Stimulated activated memory B cell treated with anti-CD40 and anti-IgM and Interleukin-4, amounts not matched to agents 10 μg/mL and 1 μg/mL and 100 μg/mL, for 72 hours (primary cell): ENCODE measurements at regions not wholly inside any gene's neighbourhood (a gene's known extent, or its start where the extent isn't known, plus 50 kb on each side); places are given as distances from the start of the nearest gene placed in this dataset.

Experiments used
- ATAC-seq: fragments of 150-1000 bp; cut with Tn5 transposase; 2 replicates; pipeline ENCODE4 v1.10.0; 2021
- H3K27ac Mint-ChIP-seq: one replicate; pipeline ENCODE4 v1.8.0; 2022; ENCODE audit warnings: mild to moderate bottlenecking, mixed read lengths
- H3K27me3 Mint-ChIP-seq: one replicate; pipeline ENCODE4 v1.8.0; 2022; ENCODE audit warnings: mixed read lengths
- H3K36me3 Mint-ChIP-seq: one replicate; pipeline ENCODE4 v1.8.0; 2022; ENCODE audit warnings: mixed read lengths
- H3K4me1 Mint-ChIP-seq: one replicate; pipeline ENCODE4 v1.8.0; 2022; ENCODE audit warnings: mixed read lengths
- H3K4me3 Mint-ChIP-seq: one replicate; pipeline ENCODE4 v1.8.0; 2022; ENCODE audit warnings: mild to moderate bottlenecking, moderate library complexity, mixed read lengths
- H3K9me3 Mint-ChIP-seq: one replicate; pipeline ENCODE4 v1.8.0; 2022; ENCODE audit warnings: mixed read lengths

DNA sequence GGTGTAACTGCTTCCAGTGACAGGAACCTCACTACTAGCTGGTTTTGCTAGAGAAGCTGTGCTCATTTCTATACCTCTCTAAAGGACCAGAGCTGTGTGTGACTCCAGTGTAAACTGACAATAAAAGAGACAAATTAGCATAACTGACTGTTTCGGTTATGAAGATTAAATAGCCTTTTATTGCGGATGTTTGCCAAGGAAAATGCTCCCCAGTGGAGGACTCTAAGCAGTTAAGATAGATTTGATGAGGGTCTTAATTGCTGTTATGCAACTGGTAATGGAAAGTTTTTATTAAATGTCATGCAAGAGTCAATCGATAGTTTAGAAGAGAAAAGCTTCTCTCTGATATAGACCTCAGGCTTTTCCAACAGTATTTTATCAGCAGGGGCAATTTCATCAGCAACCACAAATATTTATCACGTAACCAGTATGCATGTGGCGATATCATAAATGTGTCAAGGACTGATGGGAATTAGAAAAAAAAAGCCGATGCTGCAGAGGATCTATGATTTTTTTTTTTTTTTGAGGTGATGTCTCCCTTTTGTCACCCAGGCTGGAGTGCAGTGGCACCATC, 275.2 kb upstream of the DMAC1 start:
- Mint-ChIP-seq H3K27ac (no peak overlapping the region), H3K36me3 (no peaks in the 10 kb centered on the region), H3K27me3 (no peaks in the 10 kb centered on the region), H3K4me1 (no peaks in the 10 kb centered on the region), H3K9me3 (peaks cover 3% of the 10 kb centered on the region), H3K4me3 (no peak overlapping the region)
- ATAC-seq, result no peak

DNA sequence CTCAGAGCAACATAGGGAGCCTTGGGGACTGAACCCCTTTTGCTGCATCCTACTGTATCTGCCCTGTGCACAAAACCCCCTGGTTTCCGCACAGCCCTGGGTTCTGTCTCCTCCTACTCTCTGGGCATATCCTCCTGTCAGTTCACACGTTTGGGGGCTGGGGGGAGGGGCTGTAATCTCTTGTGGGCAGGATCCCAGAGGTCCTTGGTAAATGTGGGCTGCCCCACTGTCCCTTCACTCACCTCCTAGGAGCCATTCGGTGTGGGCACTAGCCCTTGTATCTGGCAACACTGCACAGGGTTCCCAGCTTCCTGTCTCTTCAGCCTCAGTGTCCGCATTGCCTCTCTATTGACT, 271.8 kb upstream of the DMAC1 start:
- Mint-ChIP-seq H3K36me3 (no peaks in the 10 kb centered on the region), H3K9me3 (peaks cover 3% of the 10 kb centered on the region), H3K27me3 (no peaks in the 10 kb centered on the region), H3K4me3 (no peak overlapping the region), H3K27ac (no peak overlapping the region), H3K4me1 (no peaks in the 10 kb centered on the region)
- no peak for ATAC-seq

DNA sequence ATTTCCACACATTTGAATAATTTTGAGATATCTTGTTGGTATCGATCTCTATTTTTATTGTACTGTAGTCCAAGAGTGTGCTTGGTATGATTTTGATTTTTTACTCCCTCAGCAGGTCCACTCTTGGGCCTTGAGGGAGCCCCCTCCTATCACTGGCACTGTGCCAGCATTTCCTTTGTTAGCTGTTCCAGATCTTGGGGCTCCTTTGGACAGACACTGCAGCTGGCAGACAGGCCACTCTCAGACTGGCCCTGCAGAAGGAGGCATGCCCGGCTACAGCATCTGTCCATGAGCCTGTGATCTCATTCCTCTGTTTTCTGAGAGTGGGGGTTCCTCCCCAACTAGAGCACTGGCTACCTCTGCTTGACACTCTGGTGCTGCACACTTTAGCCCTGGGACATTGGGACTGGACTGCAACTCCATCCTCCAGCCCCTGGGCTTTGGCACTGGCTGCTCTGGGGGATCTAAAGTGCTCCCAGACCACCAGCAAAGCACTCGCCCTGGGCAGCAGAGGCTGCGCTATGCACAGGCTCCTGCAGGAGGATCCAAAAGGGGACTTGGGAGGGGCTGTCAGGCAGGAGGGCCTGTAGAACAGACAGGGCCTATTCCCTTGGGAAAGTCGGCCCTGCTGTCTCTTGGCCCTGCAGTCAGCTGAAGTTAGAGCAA, 271.3 kb upstream of the DMAC1 start:
- Mint-ChIP-seq H3K4me1 (no peaks in the 10 kb centered on the region), H3K4me3 (no peak overlapping the region), H3K9me3 (peaks cover 3% of the 10 kb centered on the region), H3K27ac (no peak overlapping the region), H3K27me3 (no peaks in the 10 kb centered on the region), H3K36me3 (no peaks in the 10 kb centered on the region)
- ATAC-seq, result no peak

DNA sequence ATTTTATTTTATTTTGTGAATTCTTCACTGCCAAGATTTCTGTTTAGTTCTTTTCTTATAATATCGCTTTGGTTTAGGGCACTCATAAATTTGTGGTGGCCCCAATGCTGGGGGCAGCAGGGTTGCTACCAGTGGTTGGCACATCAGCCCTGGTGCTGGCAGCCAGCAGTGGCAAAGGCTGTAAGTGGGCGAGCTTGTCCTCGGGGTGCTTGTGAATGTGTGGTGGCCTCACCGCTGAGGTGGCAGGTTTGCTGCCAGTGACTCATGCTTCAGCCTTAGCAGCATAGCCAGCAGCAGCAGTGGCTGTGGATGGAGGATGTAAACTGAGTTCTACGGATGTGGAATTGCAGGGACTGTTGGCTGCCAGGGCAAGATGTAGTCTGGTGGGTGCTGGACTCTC, 262.9 kb upstream of the DMAC1 start:
- no peak for ATAC-seq
- Mint-ChIP-seq H3K9me3 (no peaks in the 10 kb centered on the region), H3K4me3 (no peak overlapping the region), H3K27me3 (peaks cover 10% of the 10 kb centered on the region), H3K36me3 (peaks cover 6% of the 10 kb centered on the region), H3K4me1 (peaks cover 13% of the 10 kb centered on the region), H3K27ac (no peak overlapping the region)

DNA sequence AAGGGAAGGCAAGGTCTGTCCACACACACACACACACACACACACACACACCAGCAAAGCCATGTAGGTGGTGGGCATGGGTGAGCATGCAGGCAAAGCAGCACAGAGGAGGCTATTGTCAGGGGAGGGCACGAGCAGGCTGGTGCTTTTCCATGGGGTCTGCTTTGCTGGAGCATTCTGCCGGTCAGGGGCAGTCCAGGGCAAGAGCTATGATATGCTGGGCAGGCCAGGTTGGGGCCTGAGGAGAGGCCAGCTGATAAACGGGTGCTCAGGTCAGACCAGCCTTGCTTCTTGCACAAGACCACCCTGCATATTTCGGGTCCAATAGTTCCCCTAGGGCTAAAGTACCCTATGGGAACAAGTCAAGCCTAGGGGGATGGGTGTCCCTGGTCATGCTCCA, 253.9 kb upstream of the DMAC1 start:
- Mint-ChIP-seq H3K27me3 (no peaks in the 10 kb centered on the region), H3K36me3 (peaks cover 13% of the 10 kb centered on the region), H3K9me3 (peaks cover 21% of the 10 kb centered on the region), H3K4me1 (peaks cover 6% of the 10 kb centered on the region), H3K27ac (no peak overlapping the region), H3K4me3 (no peak overlapping the region)
- ATAC-seq, result peak; percentile 43

DNA sequence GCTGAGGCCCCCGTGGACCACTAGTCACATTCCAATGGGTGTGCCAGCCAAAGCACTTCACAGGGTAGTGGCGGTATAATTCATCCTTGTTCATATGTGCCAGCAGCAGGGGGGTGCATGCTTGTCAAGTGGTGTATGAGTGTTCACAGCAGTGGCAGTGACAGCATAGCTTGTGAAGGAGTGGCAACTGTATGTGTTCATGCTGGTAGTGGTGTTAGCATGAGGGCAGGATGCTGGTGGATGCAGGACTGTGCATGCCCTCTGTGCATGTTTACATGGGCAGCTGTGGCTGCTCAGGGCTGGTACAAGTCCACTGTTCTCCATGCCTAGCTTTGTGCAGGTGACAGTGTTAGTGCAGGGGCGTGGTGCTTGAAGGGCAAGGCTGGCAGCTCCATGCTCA, 253.4 kb upstream of the DMAC1 start:
- Mint-ChIP-seq H3K4me1 (peaks cover 4% of the 10 kb centered on the region), H3K27ac (no peak overlapping the region), H3K27me3 (no peaks in the 10 kb centered on the region), H3K36me3 (peaks cover 13% of the 10 kb centered on the region), H3K4me3 (no peak overlapping the region), H3K9me3 (peaks cover 21% of the 10 kb centered on the region)
- ATAC-seq, result peak; percentile 41

DNA sequence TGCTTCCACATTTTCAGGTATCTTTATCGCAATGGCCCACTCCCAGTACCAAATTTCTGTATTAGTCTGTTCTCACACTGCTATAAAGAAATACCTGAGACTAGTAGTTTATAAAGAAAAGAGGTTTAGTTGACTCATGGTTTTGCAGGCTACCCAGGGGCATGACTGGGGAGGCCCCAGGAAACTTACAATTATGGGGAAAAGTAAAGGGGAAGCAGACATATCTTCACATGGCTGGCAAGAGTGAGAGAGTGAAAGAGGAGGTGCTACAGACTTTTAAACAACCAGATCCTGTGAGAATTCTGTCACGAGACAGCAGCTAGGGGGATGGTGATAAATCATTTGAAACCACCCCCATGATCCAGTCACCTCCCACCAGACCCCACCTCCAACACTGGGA, 238.2 kb upstream of the DMAC1 start:
- Mint-ChIP-seq H3K27me3 (no peaks in the 10 kb centered on the region), H3K9me3 (peaks cover 21% of the 10 kb centered on the region), H3K4me1 (peaks cover 9% of the 10 kb centered on the region), H3K36me3 (peaks cover 9% of the 10 kb centered on the region), H3K27ac (peak overlapping the region; percentile 14), H3K4me3 (no peak overlapping the region)
- no peak for ATAC-seq

DNA sequence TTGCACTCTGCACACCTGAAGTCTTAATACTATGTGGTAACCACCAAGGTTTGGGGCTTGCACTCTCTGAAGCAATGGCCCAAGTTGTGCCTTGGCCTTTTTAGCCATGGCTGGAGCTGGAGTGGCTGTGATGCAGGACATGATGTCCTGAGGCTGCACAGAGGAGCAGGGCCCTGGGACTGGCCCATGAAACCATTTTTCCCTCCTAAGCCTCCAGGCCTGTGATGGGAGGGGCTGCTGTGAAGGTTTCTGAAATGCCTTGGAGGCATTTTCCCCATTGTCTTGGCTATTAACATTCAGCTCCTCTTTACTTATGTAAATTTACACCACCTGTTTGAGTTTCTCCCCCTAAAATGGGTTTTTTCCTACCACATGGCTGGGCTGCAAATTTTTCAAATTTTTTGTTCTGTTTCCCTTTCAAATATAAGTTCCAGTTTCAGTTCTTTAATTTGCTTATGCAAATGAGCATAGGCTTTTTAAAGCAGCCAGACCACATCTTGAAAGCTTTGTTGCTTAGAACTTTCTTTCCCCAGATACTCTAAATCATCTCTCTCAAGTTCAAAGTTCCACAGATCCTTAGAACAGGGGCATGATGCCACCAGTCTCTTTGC, 237.4 kb upstream of the DMAC1 start:
- peaks cover 9% of the 10 kb centered on the region for H3K4me1 Mint-ChIP-seq
- H3K27me3 Mint-ChIP-seq, result no peaks in the 10 kb centered on the region
- H3K36me3 Mint-ChIP-seq, result peaks cover 9% of the 10 kb centered on the region
- peak overlapping the region; percentile 14 for H3K27ac Mint-ChIP-seq
- peaks cover 18% of the 10 kb centered on the region for H3K9me3 Mint-ChIP-seq
- no peak for ATAC-seq
- no peak overlapping the region for H3K4me3 Mint-ChIP-seq

DNA sequence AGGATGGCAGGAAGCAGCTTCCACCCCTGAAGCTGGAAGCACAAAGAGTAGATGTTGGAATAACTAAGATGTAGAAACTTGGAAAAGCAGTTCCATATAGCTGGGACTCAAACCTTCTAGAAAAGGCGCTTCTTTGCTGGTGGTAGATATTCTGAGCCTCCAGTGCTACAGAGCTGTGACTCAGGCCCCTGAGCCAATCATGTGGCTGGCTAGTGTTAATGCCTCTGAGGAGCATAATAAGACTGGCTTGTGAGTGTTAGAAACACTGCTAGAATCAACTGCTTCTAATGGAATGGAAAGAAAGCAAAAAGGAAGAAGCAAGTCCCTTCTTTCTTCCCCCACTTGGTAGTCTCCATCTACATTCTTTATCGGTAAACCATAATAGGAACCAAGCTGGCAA, 234.2 kb upstream of the DMAC1 start:
- Mint-ChIP-seq H3K4me1 (peaks cover 9% of the 10 kb centered on the region), H3K9me3 (peaks cover 13% of the 10 kb centered on the region), H3K4me3 (no peak overlapping the region), H3K36me3 (peaks cover 9% of the 10 kb centered on the region), H3K27me3 (no peaks in the 10 kb centered on the region), H3K27ac (no peak overlapping the region)
- no peak for ATAC-seq

DNA sequence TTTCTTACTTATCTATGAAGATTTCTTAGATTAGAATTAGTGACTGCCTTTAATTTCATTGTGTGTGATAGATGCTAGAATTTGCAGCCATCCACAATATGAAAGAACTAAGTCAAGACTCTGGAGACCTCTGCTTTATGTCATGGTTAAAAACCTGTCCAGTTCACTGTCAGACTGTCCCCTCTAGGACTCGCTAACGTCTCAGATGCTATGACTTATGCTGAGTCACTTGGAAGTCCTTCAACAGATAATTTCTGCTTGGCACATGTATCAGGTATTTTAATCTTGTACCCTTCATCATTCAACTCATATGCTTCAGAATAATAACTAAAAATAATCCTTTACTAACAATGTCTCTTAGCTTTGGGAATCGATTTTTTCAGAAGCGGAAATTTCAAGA, 230.5 kb upstream of the DMAC1 start:
- ATAC-seq, result no peak
- H3K4me1 Mint-ChIP-seq, result no peaks in the 10 kb centered on the region
- no peaks in the 10 kb centered on the region for H3K36me3 Mint-ChIP-seq
- no peaks in the 10 kb centered on the region for H3K27me3 Mint-ChIP-seq
- H3K9me3 Mint-ChIP-seq, result no peaks in the 10 kb centered on the region
- H3K4me3 Mint-ChIP-seq, result no peak overlapping the region
- no peak overlapping the region for H3K27ac Mint-ChIP-seq

DNA sequence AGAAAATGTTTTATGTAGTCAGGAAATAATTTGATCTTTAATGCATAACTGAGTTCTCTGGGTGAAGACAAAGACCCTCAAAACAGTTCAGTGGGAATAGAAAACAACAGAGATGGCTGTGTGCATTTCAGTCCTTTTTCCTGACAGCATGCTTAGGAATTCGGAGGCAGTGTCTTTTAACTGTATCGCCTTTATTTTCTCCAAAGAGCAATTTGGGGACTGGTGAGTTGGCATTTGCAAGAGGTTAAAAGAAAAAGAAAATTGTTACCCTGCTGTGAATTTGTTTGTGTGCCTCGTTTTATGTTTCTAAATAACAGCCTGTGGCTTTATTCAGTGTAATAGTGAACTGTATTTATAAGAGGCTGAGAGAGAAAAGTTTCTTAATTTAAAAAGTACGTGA, 227.8 kb upstream of the DMAC1 start:
- Mint-ChIP-seq H3K4me3 (no peak overlapping the region), H3K4me1 (no peaks in the 10 kb centered on the region), H3K36me3 (peaks cover 3% of the 10 kb centered on the region), H3K27me3 (no peaks in the 10 kb centered on the region), H3K27ac (no peak overlapping the region), H3K9me3 (peaks cover 6% of the 10 kb centered on the region)
- no peak for ATAC-seq

DNA sequence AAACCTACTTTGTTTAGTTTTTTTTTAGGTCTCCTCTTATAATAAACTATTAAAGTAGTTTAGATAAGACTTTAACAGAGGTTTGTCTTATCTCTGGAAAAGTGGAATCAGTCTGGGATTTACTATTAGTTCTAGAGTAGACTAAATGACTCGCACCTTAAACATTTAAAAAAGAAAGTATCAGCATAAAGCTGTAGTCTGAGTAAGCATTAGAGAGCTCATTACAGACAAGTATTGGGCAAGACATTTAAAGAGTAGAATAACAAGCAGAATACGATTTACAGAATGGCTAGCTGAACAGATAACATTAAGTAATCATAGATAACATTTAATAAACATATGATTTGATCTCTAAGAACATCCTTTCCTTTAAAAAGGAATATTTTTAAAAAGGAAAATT, 226.0 kb upstream of the DMAC1 start:
- no peak overlapping the region for H3K4me3 Mint-ChIP-seq
- ATAC-seq, result no peak
- no peaks in the 10 kb centered on the region for H3K27me3 Mint-ChIP-seq
- no peak overlapping the region for H3K27ac Mint-ChIP-seq
- H3K9me3 Mint-ChIP-seq, result peaks cover 10% of the 10 kb centered on the region
- H3K36me3 Mint-ChIP-seq, result peaks cover 8% of the 10 kb centered on the region
- H3K4me1 Mint-ChIP-seq, result no peaks in the 10 kb centered on the region

DNA sequence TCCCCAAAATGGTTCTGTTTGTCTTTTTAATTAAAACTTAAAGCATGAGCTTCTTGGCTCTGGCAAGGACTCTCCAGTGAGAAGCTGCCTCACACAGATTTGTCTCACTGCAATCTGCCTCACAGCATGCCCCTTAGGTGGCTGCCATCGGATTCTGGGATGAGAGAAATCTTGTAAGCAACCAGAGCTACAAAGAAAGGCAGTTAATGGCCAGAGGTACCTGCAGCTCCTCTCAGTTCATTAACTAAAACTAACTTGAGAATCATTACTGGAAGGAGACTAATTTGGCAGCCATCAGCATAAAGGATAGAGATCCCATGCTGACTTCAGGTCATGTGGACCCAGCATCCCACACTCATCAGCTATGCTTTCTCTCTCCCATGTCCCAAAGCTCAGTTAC, 220.6 kb upstream of the DMAC1 start:
- Mint-ChIP-seq H3K36me3 (peaks cover 8% of the 10 kb centered on the region), H3K27me3 (no peaks in the 10 kb centered on the region), H3K4me1 (no peaks in the 10 kb centered on the region), H3K9me3 (peaks cover 10% of the 10 kb centered on the region), H3K27ac (no peak overlapping the region), H3K4me3 (no peak overlapping the region)
- ATAC-seq, result no peak

DNA sequence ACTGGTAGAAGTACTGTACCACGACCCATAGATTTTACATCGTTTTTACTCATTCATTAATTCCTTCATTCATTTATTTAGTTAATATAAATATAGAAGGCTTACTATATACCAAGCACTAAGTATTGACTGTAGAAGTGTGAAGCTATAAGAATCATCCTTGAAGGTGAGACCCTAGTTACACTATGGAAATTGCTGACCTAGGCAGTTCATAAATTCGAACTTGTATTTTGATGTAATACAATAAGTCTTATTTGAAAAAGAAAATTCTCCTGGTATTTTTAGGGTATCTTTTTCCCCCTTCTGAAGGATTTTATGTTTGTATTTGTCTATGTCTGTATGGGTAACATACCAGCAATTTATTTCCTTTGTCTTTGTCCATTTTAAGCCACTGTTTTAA, 220.1 kb upstream of the DMAC1 start:
- Mint-ChIP-seq H3K27me3 (no peaks in the 10 kb centered on the region), H3K27ac (no peak overlapping the region), H3K4me3 (no peak overlapping the region), H3K36me3 (peaks cover 8% of the 10 kb centered on the region), H3K9me3 (peaks cover 10% of the 10 kb centered on the region), H3K4me1 (no peaks in the 10 kb centered on the region)
- no peak for ATAC-seq

DNA sequence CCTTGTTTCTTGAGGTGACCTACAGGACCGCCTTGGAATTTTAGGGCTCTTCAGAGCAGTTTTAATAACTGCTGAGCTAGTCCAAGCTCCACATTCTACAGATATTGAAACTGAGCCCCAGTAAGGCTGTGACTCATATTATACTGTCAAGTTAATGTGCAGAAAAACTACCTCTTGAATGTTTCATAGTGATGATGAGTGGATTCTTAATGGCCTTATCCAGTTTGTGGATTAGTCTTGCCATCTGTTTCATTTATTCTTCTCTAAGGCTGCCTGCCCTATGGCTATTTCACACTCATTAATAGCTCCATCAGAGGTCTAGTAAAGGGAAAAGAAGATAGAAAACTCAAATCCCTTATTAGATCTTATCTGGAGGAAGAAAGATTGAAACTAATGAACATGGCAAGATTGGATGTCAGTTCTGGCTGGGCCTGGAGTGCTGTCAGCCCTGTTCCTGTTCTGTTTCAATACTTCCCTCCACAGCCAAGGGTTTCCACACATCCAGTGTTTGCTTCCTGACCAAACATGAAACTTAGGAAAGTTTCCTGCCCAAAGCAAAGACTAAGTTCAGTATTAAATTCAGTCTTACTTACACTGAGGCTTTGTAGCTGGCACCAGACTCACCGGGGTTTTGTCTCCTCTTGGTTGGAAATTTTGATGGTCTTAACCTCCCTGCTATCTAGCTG, 215.6 kb upstream of the DMAC1 start:
- no peak overlapping the region for H3K4me3 Mint-ChIP-seq
- no peak overlapping the region for H3K27ac Mint-ChIP-seq
- no peaks in the 10 kb centered on the region for H3K4me1 Mint-ChIP-seq
- no peaks in the 10 kb centered on the region for H3K36me3 Mint-ChIP-seq
- H3K9me3 Mint-ChIP-seq, result no peaks in the 10 kb centered on the region
- no peaks in the 10 kb centered on the region for H3K27me3 Mint-ChIP-seq
- ATAC-seq, result no peak

DNA sequence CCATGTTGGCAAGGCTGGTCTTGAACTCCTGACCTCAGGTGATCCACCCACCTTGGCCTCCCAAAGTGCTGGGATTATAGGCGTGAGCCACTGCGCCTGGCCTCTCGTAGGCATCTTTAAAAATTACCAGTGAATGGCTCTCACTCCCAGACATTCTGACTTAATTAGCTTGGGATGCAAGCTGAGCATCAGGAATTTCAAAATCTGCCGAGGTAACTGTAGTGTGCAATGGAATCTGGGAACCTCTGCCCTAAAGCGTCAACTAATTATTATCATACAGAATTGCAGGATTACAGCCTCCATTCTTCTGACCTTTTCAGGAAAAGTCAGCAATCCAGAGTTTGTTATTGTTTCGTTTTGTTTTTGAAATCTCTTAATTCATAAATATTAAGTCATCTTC, 213.4 kb upstream of the DMAC1 start:
- Mint-ChIP-seq H3K4me1 (no peaks in the 10 kb centered on the region), H3K27me3 (peaks cover 17% of the 10 kb centered on the region), H3K36me3 (peaks cover 4% of the 10 kb centered on the region), H3K27ac (no peak overlapping the region), H3K4me3 (no peak overlapping the region), H3K9me3 (peaks cover 5% of the 10 kb centered on the region)
- ATAC-seq, result no peak
